IMR-90 (cell line): ENCODE measurements at regions not wholly inside any gene's neighbourhood (a gene's known extent, or its start where the extent isn't known, plus 50 kb on each side); places are given as distances from the start of the nearest gene placed in this dataset.

Source experiments
- ATAC-seq: fragments of 200-7000 bp; cut with Tn5 transposase; 2 replicates; pipeline ENCODE4 v1.9.1; 2020; ENCODE audit warnings: low read depth, mild to moderate bottlenecking, moderate library complexity
- BruUV-seq: library from RNA; stranded (reverse); fragments of 400-500 nt; replicated peaks from 2 replicates; lab custom pipeline; 2021; lab: Mats Ljungman, UMichigan
- CTCF ChIA-PET: fragments of 300-600 bp; formaldehyde crosslinking; extraction: SDS; loops from one replicate; lab custom pipeline; 2021; ENCODE audit warnings: antibody characterized with exemption; lab: Yijun Ruan, JAX
- POLR2A ChIA-PET: fragments of 300-600 bp; sonication (Branson Sonifier 250); formaldehyde crosslinking; loops from one replicate; lab custom pipeline; 2022; ENCODE audit warnings: antibody characterized with exemption; ENCODE audit not compliant: unreplicated experiment; lab: Charles Lee
- DNase-seq: peaks from one replicate; pipeline ENCODE4 v3.0.0; 2013
- H2AFZ ChIP-seq: replicated peaks from 2 replicates; pipeline ENCODE3; 2013; ENCODE audit warnings: low read length, mild to moderate bottlenecking; ENCODE audit not compliant: poor library complexity
- H2AK5ac ChIP-seq: 2 replicates; pipeline ENCODE4 v1.6.1; 2013; ENCODE audit warnings: low read depth, low read length, inconsistent platforms
- H2AK9ac ChIP-seq: replicated peaks from 2 replicates; pipeline ENCODE3; 2013; ENCODE audit warnings: mild to moderate bottlenecking, low read depth, low read length, moderate library complexity; ENCODE audit not compliant: poor library complexity
- H2BK120ac ChIP-seq: 2 replicates; pipeline ENCODE4 v1.6.1; 2013; ENCODE audit warnings: low read depth, low read length, inconsistent platforms
- H2BK15ac ChIP-seq: 3 replicates; pipeline ENCODE4 v1.6.1; 2013; ENCODE audit warnings: low read depth, low read length, inconsistent platforms
- H2BK20ac ChIP-seq: 2 replicates; pipeline ENCODE4 v1.6.1; 2013; ENCODE audit warnings: low read depth, mild to moderate bottlenecking, inconsistent platforms, low read length, moderate library complexity
- H2BK5ac ChIP-seq: 2 replicates; pipeline ENCODE4 v1.6.1; 2013; ENCODE audit warnings: mild to moderate bottlenecking, low read depth, low read length, inconsistent platforms; ENCODE audit not compliant: poor library complexity, severe bottlenecking
- H3K14ac ChIP-seq: replicated peaks from 2 replicates; pipeline ENCODE4 v1.6.1; 2013; ENCODE audit warnings: low read depth, low read length, inconsistent platforms
- H3K18ac ChIP-seq: 2 replicates; pipeline ENCODE4 v1.6.1; 2013; ENCODE audit warnings: low read depth, low read length, control low read depth
- H3K23ac ChIP-seq: 2 replicates; pipeline ENCODE4 v1.6.1; 2013; ENCODE audit warnings: low read depth, low read length, inconsistent platforms
- H3K27ac ChIP-seq: 2 replicates; pipeline ENCODE4 v1.5.1; 2013; ENCODE audit warnings: mild to moderate bottlenecking, control low read depth, low read length; ENCODE audit not compliant: insufficient read depth
- H3K27me3 ChIP-seq: 2 replicates; pipeline ENCODE4 v1.6.1; 2013; ENCODE audit warnings: low read length; ENCODE audit not compliant: control insufficient read depth, insufficient read depth
- H3K36me3 ChIP-seq: 2 replicates; pipeline ENCODE4 v1.6.1; 2013; ENCODE audit warnings: low read length, mixed read lengths; ENCODE audit not compliant: control insufficient read depth, insufficient read depth
- H3K4ac ChIP-seq: 2 replicates; pipeline ENCODE4 v1.6.1; 2013; ENCODE audit warnings: low read depth, low read length, inconsistent platforms
- H3K4me1 ChIP-seq: 2 replicates; pipeline ENCODE4 v1.6.1; 2013; ENCODE audit warnings: low read length, mixed read lengths; ENCODE audit not compliant: control insufficient read depth, insufficient read depth
- H3K4me2 ChIP-seq: 2 replicates; pipeline ENCODE4 v1.6.1; 2013; ENCODE audit warnings: low read depth, mild to moderate bottlenecking, control low read depth, low read length, moderate library complexity
- H3K4me3 ChIP-seq: 2 replicates; pipeline ENCODE4 v1.5.1; 2013; ENCODE audit warnings: low read depth, mild to moderate bottlenecking, control low read depth, low read length, moderate library complexity; ENCODE audit not compliant: insufficient read depth
- H3K56ac ChIP-seq: 2 replicates; pipeline ENCODE4 v1.6.1; 2013; ENCODE audit warnings: low read length, inconsistent platforms; ENCODE audit not compliant: insufficient read depth; ENCODE audit errors: extremely low read depth
- H3K79me1 ChIP-seq, 2 experiments: 2 replicates each; pipeline ENCODE4 v1.6.1; 2013; ENCODE audit warnings: low read length in 2 of 2, inconsistent platforms in 1 of 2, low read depth in 1 of 2
- H3K9ac ChIP-seq: 2 replicates; pipeline ENCODE4 v1.6.1; 2013; ENCODE audit warnings: low read depth, low read length, control low read depth
- H3K9me1 ChIP-seq: 2 replicates; pipeline ENCODE4 v1.6.1; 2013; ENCODE audit warnings: low read length, inconsistent platforms; ENCODE audit not compliant: insufficient read depth
- H3K9me3 ChIP-seq: 2 replicates; pipeline ENCODE4 v1.6.1; 2013; ENCODE audit warnings: low read length; ENCODE audit not compliant: control insufficient read depth, insufficient read depth
- H4K20me1 ChIP-seq: 2 replicates; pipeline ENCODE4 v1.6.1; 2013; ENCODE audit warnings: low read length, inconsistent platforms; ENCODE audit not compliant: insufficient read depth
- H4K5ac ChIP-seq: 2 replicates; pipeline ENCODE4 v1.6.1; 2013; ENCODE audit warnings: mild to moderate bottlenecking, low read depth, low read length, control low read depth
- H4K8ac ChIP-seq, 2 experiments: 2 replicates each; pipeline ENCODE4 v1.6.1; 2013; ENCODE audit warnings: low read depth in 2 of 2, low read length in 2 of 2, control low read depth in 1 of 2, inconsistent platforms in 1 of 2
- H4K91ac ChIP-seq: 2 replicates; pipeline ENCODE4 v1.6.1; 2013; ENCODE audit warnings: low read depth, low read length, inconsistent platforms; ENCODE audit not compliant: insufficient read depth
- FOS ChIP-seq: fragments of 150-350 bp; IDR thresholded peaks from 2 replicates; pipeline ENCODE4 v1.6.1; 2016; ENCODE audit warnings: low read depth, low read length
- MAFK ChIP-seq: IDR thresholded peaks from 2 replicates; pipeline ENCODE4 v1.6.1; 2012; ENCODE audit warnings: low read depth, low read length, improper control_type of control experiment
- NFE2L2 ChIP-seq: fragments of 150-350 bp; IDR thresholded peaks from 2 replicates; pipeline ENCODE4 v1.6.1; 2016; ENCODE audit warnings: low read depth, mild to moderate bottlenecking, low read length
- WGBS, 2 experiments: methylation state at CpG; one replicate each; pipeline versions ENCODE4 v1.1.5 to v1.1.7; 2013; ENCODE audit warnings: missing lambda C conversion rate in 2 of 2; ENCODE audit not compliant: insufficient read length in 1 of 2; ENCODE audit errors: extremely low coverage in 2 of 2; 5-methylcytosine and 5-hydroxymethylcytosine counted together
- dilution Hi-C: fragments of 300-500 bp; cut with HindIII; formaldehyde crosslinking; loops from one replicate; pipeline ENCODE4 v1.14.3; 2018; ENCODE audit warnings: low sequenced_read_pairs; ENCODE audit not compliant: unreplicated experiment
- in situ Hi-C: fragments of 300-500 bp; cut with MboI; formaldehyde crosslinking; loops from 3 replicates; pipeline ENCODE4 v1.14.3; 2019; ENCODE audit warnings: low sequenced_read_pairs, inconsistent platforms, mixed read lengths
- intact Hi-C: fragments of 100-400 bp; cut with micrococcal nuclease; formaldehyde crosslinking; loops from 2 replicates; pipeline ENCODE4 v1.10.0; 2022

- Histone ChIP-seq H3K4me2 (no peak overlapping the region), H3K4me3 (no peak overlapping the region), H4K91ac (no peak overlapping the region), H3K56ac (no peak overlapping the region), H3K36me3 (no peaks in the 10 kb centered on the region), H3K14ac (no peak overlapping the region; the same call in 1 of the 2 replicates), H3K27me3 (no peaks in the 10 kb centered on the region; the same call in 1 of the 2 replicates), H3K4me1 (peaks cover 3% of the 10 kb centered on the region), H2BK120ac (no peak overlapping the region), H3K9me1 (no peaks in the 10 kb centered on the region), H4K20me1 (no peaks in the 10 kb centered on the region), H2BK20ac (no peak overlapping the region), H2AK5ac (peak overlapping the region; percentile 51; the same call in 1 of the 2 replicates), H2BK5ac (no peak overlapping the region), H3K9ac (no peak overlapping the region), H3K27ac (no peak overlapping the region), H3K23ac (no peak overlapping the region), H4K8ac (no peak overlapping the region), H3K4ac (no peak overlapping the region), H2BK15ac (peak overlapping the region; percentile 31; the same call in 1 of the 3 replicates), H2AK9ac (no peak overlapping the region), H3K9me3 (no peaks in the 10 kb centered on the region), H3K79me1 (no peaks in the 10 kb centered on the region), H3K18ac (peak overlapping the region; percentile 59; the same call in 1 of the 2 replicates), H4K5ac (no peak overlapping the region; the same call in 1 of the 2 replicates), H2AFZ (no peak overlapping the region)
- in situ Hi-C loops = no loop called here
- dilution Hi-C loops = no loop called here
- no peak for ATAC-seq
- no TSS peak for BruUV-seq
- CTCF ChIA-PET = no interaction called here
- no peak for DNase-seq
- TF ChIP-seq FOS (no peak), NFE2L2 (peak; percentile 83), MAFK (peak; percentile 76)
- WGBS, 2 experiments = no CpG with 5 or more reads among the region's 1 CpG
- intact Hi-C loops = no loop called here
- POLR2A ChIA-PET = no interaction called here
Measured at GRCh38 chr10:29773675-29774091, 138.9 kb upstream of the SVIL start.
